ENCODE measurements at regions not wholly inside any gene's neighbourhood (a gene's known extent, or its start where the extent isn't known, plus 50 kb on each side); places are given as distances from the start of the nearest gene placed in this dataset.

DNA sequence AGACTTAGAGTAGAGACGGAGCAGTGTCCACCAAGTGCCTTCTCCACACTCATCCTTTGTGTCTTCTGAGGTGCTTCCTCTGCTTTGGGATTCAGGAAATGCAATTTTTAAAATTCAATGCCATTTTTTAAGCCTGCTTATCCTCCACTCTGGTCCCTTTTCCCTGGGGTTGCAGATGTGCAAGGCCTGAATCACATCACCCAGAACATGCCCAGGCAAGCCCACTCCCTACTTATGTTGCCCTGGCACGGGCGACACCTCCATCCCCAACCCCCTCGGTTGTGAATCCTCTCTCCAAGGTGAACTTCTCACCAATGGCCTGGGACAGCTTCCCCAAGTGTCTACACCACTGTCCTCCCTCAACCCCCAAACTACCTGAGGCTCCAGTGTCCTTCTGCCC lies 116.2 kb downstream of the C17orf67 start:
- H3K9me3 ChIP-seq (replicated peaks; ENCODE audit: control insufficient read depth, insufficient read depth, low read length), result no peaks in the 10 kb centered on the region
- no peak overlapping the region for H3K9ac ChIP-seq (replicated peaks; ENCODE audit: extremely low read depth, insufficient read depth, low read length)
- no peak overlapping the region for H3K27ac ChIP-seq (ENCODE audit: insufficient read depth, low read depth, low read length)
- no peak for DNase-seq (ENCODE audit: low read depth, low spot score)
- TF ChIP-seq, protein P1, sequence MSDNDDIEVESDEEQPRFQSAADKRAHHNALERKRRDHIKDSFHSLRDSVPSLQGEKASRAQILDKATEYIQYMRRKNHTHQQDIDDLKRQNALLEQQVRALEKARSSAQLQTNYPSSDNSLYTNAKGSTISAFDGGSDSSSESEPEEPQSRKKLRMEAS (IDR thresholded peaks at IDR 0.05; ENCODE audit: insufficient read depth, insufficient read length), result no peak
- TF ChIP-seq FOS (IDR thresholded peaks at IDR 0.05; ENCODE audit: borderline replicate concordance, insufficient read depth, low read length) (no peak), POLR2AphosphoS5 (IDR thresholded peaks at IDR 0.05; ENCODE audit: insufficient read depth, low read depth, low read length) (no peak), EZH2 (IDR thresholded peaks at IDR 0.05; ENCODE audit: borderline replicate concordance, low read depth, low read length, severe bottlenecking) (no peak), GATA2 (IDR thresholded peaks at IDR 0.05; ENCODE audit: insufficient read depth, insufficient read length, low read depth, low read length) (no peak), MYC (IDR thresholded peaks at IDR 0.05; ENCODE audit: low read depth, low read length) (no peak), POLR2A (IDR thresholded peaks at IDR 0.05; ENCODE audit: low read depth, low read length) (no peak), JUN (IDR thresholded peaks at IDR 0.05; ENCODE audit: borderline replicate concordance, insufficient read depth, insufficient read length, low read depth) (no peak)
- TF ChIP-seq, protein P2, sequence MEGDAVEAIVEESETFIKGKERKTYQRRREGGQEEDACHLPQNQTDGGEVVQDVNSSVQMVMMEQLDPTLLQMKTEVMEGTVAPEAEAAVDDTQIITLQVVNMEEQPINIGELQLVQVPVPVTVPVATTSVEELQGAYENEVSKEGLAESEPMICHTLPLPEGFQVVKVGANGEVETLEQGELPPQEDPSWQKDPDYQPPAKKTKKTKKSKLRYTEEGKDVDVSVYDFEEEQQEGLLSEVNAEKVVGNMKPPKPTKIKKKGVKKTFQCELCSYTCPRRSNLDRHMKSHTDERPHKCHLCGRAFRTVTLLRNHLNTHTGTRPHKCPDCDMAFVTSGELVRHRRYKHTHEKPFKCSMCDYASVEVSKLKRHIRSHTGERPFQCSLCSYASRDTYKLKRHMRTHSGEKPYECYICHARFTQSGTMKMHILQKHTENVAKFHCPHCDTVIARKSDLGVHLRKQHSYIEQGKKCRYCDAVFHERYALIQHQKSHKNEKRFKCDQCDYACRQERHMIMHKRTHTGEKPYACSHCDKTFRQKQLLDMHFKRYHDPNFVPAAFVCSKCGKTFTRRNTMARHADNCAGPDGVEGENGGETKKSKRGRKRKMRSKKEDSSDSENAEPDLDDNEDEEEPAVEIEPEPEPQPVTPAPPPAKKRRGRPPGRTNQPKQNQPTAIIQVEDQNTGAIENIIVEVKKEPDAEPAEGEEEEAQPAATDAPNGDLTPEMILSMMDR (IDR thresholded peaks at IDR 0.05; ENCODE audit: extremely low read depth in 1 of 2, insufficient read depth in 1 of 2, low read depth in 1 of 2, low read length in 2 of 2), result no peak
- no peaks in the 10 kb centered on the region for H3K79me2 ChIP-seq (ENCODE audit: control insufficient read depth, insufficient read depth, low read length)
- POLR2A ChIA-PET, result no interaction called here
- no peaks in the 10 kb centered on the region for H4K20me1 ChIP-seq (replicated peaks; ENCODE audit: control insufficient read depth, extremely low read depth, insufficient read depth, low read length)
- intact Hi-C loops (cut with micrococcal nuclease), result no loop called here
- no peak overlapping the region for H3K4me2 ChIP-seq (ENCODE audit: insufficient read depth, low read length)
- peaks cover 0 to 2% of the 10 kb centered on the region in 2 experiments for H3K27me3 ChIP-seq (ENCODE audit: control insufficient read depth in 2 of 2, insufficient read depth in 2 of 2, low read length in 2 of 2)
- dilution Hi-C loops (cut with MboI; ENCODE audit: extremely low pct_ligation_motif_present, low sequenced_read_pairs), result loop anchor here (25.0 kb wide), 1 partner anchor 130 kb away; the partner anchor contains the start of gene NOG
- CTCF ChIA-PET, result interaction anchor here (1.2 to 7.0 kb wide), 7 partner anchors 44 to 218 kb away, joined by 3 to 141 read pairs (median 10); partner anchors contain the start of gene NOG
- H3K36me3 ChIP-seq (ENCODE audit: control insufficient read depth in 2 of 2, extremely low read depth in 1 of 2, insufficient read depth in 2 of 2, low read length in 2 of 2), result no peaks in the 10 kb centered on the region
- no peaks in the 10 kb centered on the region for H3K9me1 ChIP-seq (replicated peaks; ENCODE audit: control insufficient read depth, extremely low read depth, insufficient read depth, low read length)
- FAIRE-seq, result no peak
- H2AFZ ChIP-seq (ENCODE audit: low read depth, low read length), result no peak overlapping the region
- no peak overlapping the region for H3K4me3 ChIP-seq (replicated peaks in 1 of 3; ENCODE audit: insufficient read depth in 1 of 3, low read depth in 1 of 3, low read length in 3 of 3)
- H3K4me1 ChIP-seq (ENCODE audit: control insufficient read depth, extremely low read depth, insufficient read depth, low read length), result no peaks in the 10 kb centered on the region
- BruUV-seq (replicated peaks), result no TSS peak
